Right atrium auricular region (tissue), 2 donors: ENCODE measurements at regions not wholly inside any gene's neighbourhood (a gene's known extent, or its start where the extent isn't known, plus 50 kb on each side); places are given as distances from the start of the nearest gene placed in this dataset.
"Not testable (repeated sequence)": the region's sequence is repeated elsewhere in the genome, so short reads cannot be mapped to it uniquely, and the experiment has no call there.

Experiments used
- DNase-seq: peaks from one replicate; pipeline ENCODE4 v3.0.0-alpha.2; 2019; ENCODE audit warnings: low spot score
- H3K27ac ChIP-seq, 2 donors: fragments of 200-600 bp; sonication (generic); 1 replicate in 1 of 2; 2 replicates in 1 of 2; pipeline ENCODE4 v1.5.1; 2016 to 2019
- H3K27me3 ChIP-seq, 2 donors: fragments of 200-600 bp; sonication (generic); one replicate each; pipeline versions ENCODE4 v1.5.1 to v1.6.0; 2017 to 2019
- H3K36me3 ChIP-seq: fragments of 200-600 bp; sonication (generic); one replicate; pipeline ENCODE4 v1.5.1; 2016
- H3K4me1 ChIP-seq, 2 donors: fragments of 200-600 bp; sonication (generic); one replicate each; pipeline versions ENCODE4 v1.5.1 to v1.6.0; 2017 to 2019
- H3K4me3 ChIP-seq, 2 donors: fragments of 200-600 bp; sonication (generic); 1 replicate in 1 of 2; 2 replicates in 1 of 2; pipeline ENCODE4 v1.5.1; 2017 to 2019; ENCODE audit warnings: mild to moderate bottlenecking in 1 of 2, moderate library complexity in 1 of 2
- H3K9me3 ChIP-seq, 2 donors: fragments of 200-600 bp; sonication (generic); one replicate each; pipeline ENCODE4 v1.5.1; 2019
- CTCF ChIP-seq, 2 donors: fragments of 200-600 bp; sonication (generic); IDR thresholded peaks; one replicate each; pipeline ENCODE4 v1.5.1; 2019; ENCODE audit warnings: antibody characterized with exemption in 2 of 2

GRCh38 chr5:4584982-4585381, 555.1 kb upstream of the ADAMTS16 start:
- H3K27me3 ChIP-seq, result no peaks in the 10 kb centered on the region
- H3K9me3 ChIP-seq, result no peaks in the 10 kb centered on the region
- no peaks in the 10 kb centered on the region for H3K36me3 ChIP-seq
- no peak for DNase-seq
- H3K4me3 ChIP-seq, result no peak overlapping the region
- no peaks in the 10 kb centered on the region for H3K4me1 ChIP-seq
- H3K27ac ChIP-seq, result no peak overlapping the region
- no peak for TF ChIP-seq CTCF (IDR thresholded peaks at IDR 0.05)

GRCh38 chr5:4613440-4613839, 526.7 kb upstream of the ADAMTS16 start:
- DNase-seq, result no peak
- Histone ChIP-seq H3K36me3 (no peaks in the 10 kb centered on the region), H3K27me3 (no peaks in the 10 kb centered on the region), H3K9me3 (no peaks in the 10 kb centered on the region), H3K27ac (no peak overlapping the region), H3K4me3 (no peak overlapping the region), H3K4me1 (no peaks in the 10 kb centered on the region)
- no peak for TF ChIP-seq CTCF (IDR thresholded peaks at IDR 0.05)

- Histone ChIP-seq H3K9me3 (no peaks in the 10 kb centered on the region), H3K4me3 (no peak overlapping the region), H3K4me1 (no peaks in the 10 kb centered on the region), H3K36me3 (no peaks in the 10 kb centered on the region), H3K27me3 (no peaks in the 10 kb centered on the region), H3K27ac (no peak overlapping the region)
- TF ChIP-seq CTCF (IDR thresholded peaks at IDR 0.05), result no peak
- no peak for DNase-seq
Measured at GRCh38 chr5:4614088-4614487, 526.0 kb upstream of the ADAMTS16 start.

GRCh38 chr5:4615369-4615768, 524.8 kb upstream of the ADAMTS16 start:
- H3K27ac ChIP-seq, H3K36me3 ChIP-seq, H3K4me3 ChIP-seq, H3K9me3 ChIP-seq, H3K27me3 ChIP-seq, DNase-seq, H3K4me1 ChIP-seq: not testable (repeated sequence)

- no peak overlapping the region for H3K4me3 ChIP-seq
- no peak for TF ChIP-seq CTCF (IDR thresholded peaks at IDR 0.05)
- H3K4me1 ChIP-seq, result no peaks in the 10 kb centered on the region
- no peaks in the 10 kb centered on the region for H3K36me3 ChIP-seq
- no peaks in the 10 kb centered on the region for H3K9me3 ChIP-seq
- DNase-seq, result no peak
- no peaks in the 10 kb centered on the region for H3K27me3 ChIP-seq
- no peak overlapping the region for H3K27ac ChIP-seq
Measured at GRCh38 chr5:4625206-4625896, 514.8 kb upstream of the ADAMTS16 start.

- Histone ChIP-seq H3K36me3 (no peaks in the 10 kb centered on the region), H3K27me3 (no peaks in the 10 kb centered on the region)
- no peak for TF ChIP-seq CTCF (IDR thresholded peaks at IDR 0.05)
Measured at GRCh38 chr5:4627131-4627530, 513.0 kb upstream of the ADAMTS16 start.

More at GRCh38 chr5:4627131-4627530, 513.0 kb upstream of the ADAMTS16 start:
- Histone ChIP-seq H3K4me1 (no peaks in the 10 kb centered on the region), H3K27ac (no peak overlapping the region), H3K9me3 (no peaks in the 10 kb centered on the region), H3K4me3 (no peak overlapping the region)
- DNase-seq, result no peak
